ENCODE measurements at regions not wholly inside any gene's neighbourhood (a gene's known extent, or its start where the extent isn't known, plus 50 kb on each side); places are given as distances from the start of the nearest gene placed in this dataset.
"Not testable (repeated sequence)": the region's sequence is repeated elsewhere in the genome, so short reads cannot be mapped to it uniquely, and the experiment has no call there.

- peak; percentile 83 for DNase-seq
- Histone ChIP-seq H3K9me3 (replicated peaks) (no peaks in the 10 kb centered on the region), H3K36me3 (no peaks in the 10 kb centered on the region), H3K4me3 (peak overlapping the region; percentile 11), H3K27me3 (ENCODE audit: low read depth) (no peaks in the 10 kb centered on the region), H3K4me1 (peaks cover 47% of the 10 kb centered on the region), H3K27ac (replicated peaks) (peak overlapping the region; percentile 88)
- intact Hi-C loops (cut with micrococcal nuclease), result no loop called here
- no peak for TF ChIP-seq CTCF (IDR thresholded peaks at IDR 0.05; ENCODE audit: borderline replicate concordance)
Measured at GRCh38 chr10:78215645-78216044, 182.0 kb downstream of the RPS24 start.

- no peaks in the 10 kb centered on the region for H3K36me3 ChIP-seq
- peaks cover 39% of the 10 kb centered on the region for H3K4me1 ChIP-seq
- H3K27me3 ChIP-seq (ENCODE audit: low read depth), result no peaks in the 10 kb centered on the region
- no peak for DNase-seq
- intact Hi-C loops (cut with micrococcal nuclease), result no loop called here
- no peak overlapping the region for H3K27ac ChIP-seq (replicated peaks)
- no peak overlapping the region for H3K4me3 ChIP-seq
- H3K9me3 ChIP-seq (replicated peaks), result no peaks in the 10 kb centered on the region
- TF ChIP-seq CTCF (IDR thresholded peaks at IDR 0.05; ENCODE audit: borderline replicate concordance), result no peak
Measured at GRCh38 chr10:78217336-78217735, 183.7 kb downstream of the RPS24 start.

- Histone ChIP-seq H3K27me3 (ENCODE audit: low read depth) (no peaks in the 10 kb centered on the region), H3K27ac (replicated peaks) (no peak overlapping the region), H3K4me1 (peaks cover 34% of the 10 kb centered on the region), H3K36me3 (no peaks in the 10 kb centered on the region), H3K9me3 (replicated peaks) (no peaks in the 10 kb centered on the region), H3K4me3 (no peak overlapping the region)
- no peak for DNase-seq
- intact Hi-C loops (cut with micrococcal nuclease), result no loop called here
- no peak for TF ChIP-seq CTCF (IDR thresholded peaks at IDR 0.05; ENCODE audit: borderline replicate concordance)
Measured at GRCh38 chr10:78218798-78219490, 185.3 kb downstream of the RPS24 start.

GRCh38 chr10:78219568-78219967 lies 185.9 kb downstream of the RPS24 start:
- intact Hi-C loops (cut with micrococcal nuclease); H3K9me3 ChIP-seq (replicated peaks); DNase-seq; H3K27ac ChIP-seq (replicated peaks); H3K4me3 ChIP-seq; H3K36me3 ChIP-seq; H3K27me3 ChIP-seq (ENCODE audit: low read depth): not testable (repeated sequence)
- H3K4me1 ChIP-seq, result peaks cover 29% of the 10 kb centered on the region

- no peak for DNase-seq
- Histone ChIP-seq H3K9me3 (replicated peaks) (no peaks in the 10 kb centered on the region), H3K27ac (replicated peaks) (no peak overlapping the region), H3K36me3 (no peaks in the 10 kb centered on the region), H3K4me1 (peaks cover 17% of the 10 kb centered on the region), H3K4me3 (no peak overlapping the region), H3K27me3 (ENCODE audit: low read depth) (no peaks in the 10 kb centered on the region)
- intact Hi-C loops (cut with micrococcal nuclease), result no loop called here
- TF ChIP-seq CTCF (IDR thresholded peaks at IDR 0.05; ENCODE audit: borderline replicate concordance), result no peak
Measured at GRCh38 chr10:78220781-78221180, 187.1 kb downstream of the RPS24 start.

- H3K4me1 ChIP-seq, result peaks cover 4% of the 10 kb centered on the region
- no peak for TF ChIP-seq CTCF (IDR thresholded peaks at IDR 0.05; ENCODE audit: borderline replicate concordance)
- H3K4me3 ChIP-seq, result no peak overlapping the region
- H3K27ac ChIP-seq (replicated peaks), result no peak overlapping the region
- no peak for DNase-seq
- no peaks in the 10 kb centered on the region for H3K27me3 ChIP-seq (ENCODE audit: low read depth)
- intact Hi-C loops (cut with micrococcal nuclease), result no loop called here
- H3K9me3 ChIP-seq (replicated peaks), result no peaks in the 10 kb centered on the region
- no peaks in the 10 kb centered on the region for H3K36me3 ChIP-seq
Measured at GRCh38 chr10:78222096-78222790, 188.6 kb downstream of the RPS24 start.
